ENCODE measurements at regions not wholly inside any gene's neighbourhood (a gene's known extent, or its start where the extent isn't known, plus 50 kb on each side); places are given as distances from the start of the nearest gene placed in this dataset.

DNA sequence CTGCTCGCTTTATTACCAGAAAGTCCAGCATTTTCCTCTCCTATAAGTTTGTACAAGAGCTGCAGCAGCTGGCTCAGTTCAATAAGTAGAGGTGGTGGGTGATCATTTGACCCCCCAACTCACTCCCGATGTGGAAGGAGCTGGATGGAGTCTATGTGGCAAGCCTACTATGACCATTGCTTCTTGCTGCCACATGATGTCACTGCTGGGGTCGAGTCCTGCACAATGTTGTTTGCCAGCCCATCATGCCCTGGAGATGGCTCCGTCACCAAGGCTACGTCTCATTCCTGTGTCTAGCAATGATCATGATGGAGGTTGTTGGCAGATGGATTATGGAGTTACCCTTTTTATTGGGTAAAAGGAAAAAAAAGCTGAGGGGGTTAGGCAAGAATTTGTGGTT, 266.3 kb downstream of the PSAT1 start:
- no peak for TF ChIP-seq CTCF (IDR thresholded peaks at IDR 0.05; ENCODE audit: extremely low read depth in 1 of 2, insufficient read depth in 1 of 2, low read depth in 1 of 2, low read length in 2 of 2)
- TF ChIP-seq POLR2A (IDR thresholded peaks at IDR 0.05; ENCODE audit: low read depth, low read length): no peak
- TF ChIP-seq MAX (IDR thresholded peaks at IDR 0.05; ENCODE audit: insufficient read depth, insufficient read length): no peak
- TF ChIP-seq EZH2 (IDR thresholded peaks at IDR 0.05; ENCODE audit: borderline replicate concordance, low read depth, low read length, severe bottlenecking): no peak
- TF ChIP-seq POLR2AphosphoS5 (IDR thresholded peaks at IDR 0.05; ENCODE audit: insufficient read depth, low read depth, low read length): no peak
- TF ChIP-seq JUN (IDR thresholded peaks at IDR 0.05; ENCODE audit: borderline replicate concordance, insufficient read depth, insufficient read length, low read depth): no peak
- no peak for TF ChIP-seq FOS (IDR thresholded peaks at IDR 0.05; ENCODE audit: borderline replicate concordance, insufficient read depth, low read length)
- no peak for TF ChIP-seq MYC (IDR thresholded peaks at IDR 0.05; ENCODE audit: low read depth, low read length)
